Peyer's patch (tissue), 4 donors: ENCODE measurements at regions not wholly inside any gene's neighbourhood (a gene's known extent, or its start where the extent isn't known, plus 50 kb on each side); places are given as distances from the start of the nearest gene placed in this dataset.
"Not testable (repeated sequence)": the region's sequence is repeated elsewhere in the genome, so short reads cannot be mapped to it uniquely, and the experiment has no call there.

Experiments
- DNase-seq, 3 donors: peaks; one replicate each; pipeline ENCODE4 v3.0.0-alpha.2; 2017 to 2019
- H3K27ac ChIP-seq, 4 donors: fragments of 200-600 bp; sonication (generic); one replicate each; pipeline ENCODE4 v1.5.1; 2016 to 2019
- H3K27me3 ChIP-seq, 2 donors: fragments of 200-600 bp; sonication (generic); one replicate each; pipeline ENCODE4 v1.5.1; 2019
- H3K36me3 ChIP-seq, 3 donors: fragments of 200-600 bp; sonication (generic); one replicate each; pipeline ENCODE4 v1.5.1; 2016 to 2019
- H3K4me1 ChIP-seq, 4 donors: fragments of 200-600 bp; sonication (generic); one replicate each; pipeline ENCODE4 v1.5.1; 2016 to 2019
- H3K4me3 ChIP-seq, 4 donors: fragments of 200-600 bp; sonication (generic); 1 replicate in 3 of 4; 2 replicates in 1 of 4; pipeline ENCODE4 v1.5.1; 2016 to 2019; ENCODE audit warnings: mild to moderate bottlenecking in 1 of 4
- H3K9me3 ChIP-seq, 4 donors: fragments of 200-600 bp; sonication (generic); one replicate each; pipeline ENCODE4 v1.5.1; 2016 to 2019; ENCODE audit warnings: mild to moderate bottlenecking in 1 of 4
- CTCF ChIP-seq, 6 experiments: fragments of 450-650 bp in 4 of 6; fragments of 200-600 bp in 2 of 6; sonication (generic) in 1 of 6; IDR thresholded peaks; one replicate each; pipeline ENCODE4 v1.5.1; 2017 to 2019; ENCODE audit warnings: antibody characterized with exemption in 6 of 6, mild to moderate bottlenecking in 3 of 6, moderate library complexity in 1 of 6
- POLR2A ChIP-seq, 2 donors: fragments of 450-650 bp; IDR thresholded peaks; one replicate each; pipeline ENCODE4 v1.5.1; 2017; ENCODE audit warnings: antibody characterized with exemption in 2 of 2, mild to moderate bottlenecking in 2 of 2, moderate library complexity in 2 of 2

DNA sequence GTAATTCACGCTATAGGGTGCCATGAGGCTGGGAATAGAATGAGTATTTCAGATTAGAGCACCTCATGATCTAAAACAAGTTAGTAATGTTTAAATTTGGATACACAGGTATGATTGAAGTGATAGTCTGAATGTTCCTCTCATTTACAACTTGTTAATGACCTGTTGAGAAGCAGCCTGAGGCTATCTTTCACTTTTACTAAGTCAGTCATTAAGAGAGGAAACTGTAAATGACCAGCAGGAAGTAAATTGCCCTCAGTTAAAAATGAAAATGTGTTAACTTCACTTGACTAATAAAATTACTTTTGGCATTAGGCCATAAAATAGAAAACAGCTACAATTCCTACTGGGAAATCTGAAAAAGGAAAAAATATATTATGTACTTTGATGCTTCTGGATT is 1042.0 kb downstream of the DNAJB9 start:
- TF ChIP-seq POLR2A (IDR thresholded peaks at IDR 0.05), result no peak
- TF ChIP-seq CTCF (IDR thresholded peaks at IDR 0.05), result no peak
- Histone ChIP-seq H3K27me3 (no peaks in the 10 kb centered on the region), H3K4me3 (no peak overlapping the region)

GRCh38 chr7:109616551-109617069 is 1046.9 kb downstream of the DNAJB9 start:
- no peak for DNase-seq
- no peak for TF ChIP-seq CTCF (IDR thresholded peaks at IDR 0.05)
- TF ChIP-seq POLR2A (IDR thresholded peaks at IDR 0.05), result no peak
- H3K4me3 ChIP-seq, result no peak overlapping the region
- no peaks in the 10 kb centered on the region for H3K27me3 ChIP-seq
- no peaks in the 10 kb centered on the region for H3K9me3 ChIP-seq
- no peak overlapping the region for H3K27ac ChIP-seq
- H3K36me3 ChIP-seq, result no peaks in the 10 kb centered on the region
- no peaks in the 10 kb centered on the region for H3K4me1 ChIP-seq

More for the DNA sequence above, 1042.0 kb downstream of the DNAJB9 start:
- Histone ChIP-seq H3K27ac (no peak overlapping the region), H3K36me3 (no peaks in the 10 kb centered on the region), H3K4me1 (no peaks in the 10 kb centered on the region), H3K9me3 (no peaks in the 10 kb centered on the region)
- no peak for DNase-seq

DNA sequence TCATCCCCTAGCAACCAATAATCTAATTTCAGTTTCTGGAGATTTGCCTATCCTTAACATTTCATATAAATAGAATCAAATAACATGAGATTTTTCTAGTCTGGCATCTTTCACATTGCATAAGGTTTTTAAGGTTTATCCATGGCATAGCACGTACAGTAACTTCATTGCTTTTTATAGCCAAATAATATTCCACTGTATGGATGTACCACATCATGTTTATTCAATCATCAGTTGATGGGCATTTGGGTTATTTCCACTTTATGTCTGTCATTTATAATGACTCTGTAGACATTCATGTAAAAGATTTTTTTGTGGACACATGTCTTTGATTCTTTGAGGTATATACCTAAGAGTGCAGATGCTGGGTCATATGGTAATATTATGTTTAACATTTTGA is 1052.6 kb downstream of the DNAJB9 start:
- TF ChIP-seq CTCF (IDR thresholded peaks at IDR 0.05) (no peak), POLR2A (IDR thresholded peaks at IDR 0.05) (no peak)
- Histone ChIP-seq H3K9me3 (no peaks in the 10 kb centered on the region), H3K27me3 (no peaks in the 10 kb centered on the region)

GRCh38 chr7:109632890-109633289 is 1063.2 kb downstream of the DNAJB9 start:
- H3K27me3 ChIP-seq, H3K4me1 ChIP-seq, H3K9me3 ChIP-seq, H3K36me3 ChIP-seq, H3K4me3 ChIP-seq, DNase-seq, H3K27ac ChIP-seq: not testable (repeated sequence)

More for the DNA sequence above, 1052.6 kb downstream of the DNAJB9 start:
- no peaks in the 10 kb centered on the region for H3K36me3 ChIP-seq
- no peak overlapping the region for H3K27ac ChIP-seq
- DNase-seq, result no peak
- no peak overlapping the region for H3K4me3 ChIP-seq
- no peaks in the 10 kb centered on the region for H3K4me1 ChIP-seq

DNA sequence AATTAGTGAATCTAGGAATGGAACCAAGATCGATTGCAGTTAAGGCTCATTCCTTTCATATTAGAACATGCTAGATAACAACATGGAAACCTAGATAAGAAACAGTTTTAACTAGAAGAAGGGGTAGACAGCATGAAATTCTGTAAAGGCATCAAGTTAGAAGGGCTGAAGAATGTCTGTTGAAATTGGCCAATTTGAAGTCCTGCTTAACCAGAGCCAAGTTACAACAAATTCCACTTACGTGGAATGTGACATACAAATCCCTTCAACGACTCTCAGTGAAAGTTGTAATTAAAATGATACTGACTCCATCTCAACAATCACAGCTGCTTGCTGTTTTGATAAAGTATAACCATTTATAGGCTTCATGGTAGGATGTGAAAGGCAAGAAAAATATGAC is 1065.7 kb downstream of the DNAJB9 start:
- Histone ChIP-seq H3K27ac (no peak overlapping the region), H3K4me3 (no peak overlapping the region), H3K27me3 (no peaks in the 10 kb centered on the region), H3K9me3 (no peaks in the 10 kb centered on the region), H3K4me1 (no peaks in the 10 kb centered on the region), H3K36me3 (no peaks in the 10 kb centered on the region)
- no peak for DNase-seq
- TF ChIP-seq POLR2A (IDR thresholded peaks at IDR 0.05) (no peak), CTCF (IDR thresholded peaks at IDR 0.05) (no peak)

DNA sequence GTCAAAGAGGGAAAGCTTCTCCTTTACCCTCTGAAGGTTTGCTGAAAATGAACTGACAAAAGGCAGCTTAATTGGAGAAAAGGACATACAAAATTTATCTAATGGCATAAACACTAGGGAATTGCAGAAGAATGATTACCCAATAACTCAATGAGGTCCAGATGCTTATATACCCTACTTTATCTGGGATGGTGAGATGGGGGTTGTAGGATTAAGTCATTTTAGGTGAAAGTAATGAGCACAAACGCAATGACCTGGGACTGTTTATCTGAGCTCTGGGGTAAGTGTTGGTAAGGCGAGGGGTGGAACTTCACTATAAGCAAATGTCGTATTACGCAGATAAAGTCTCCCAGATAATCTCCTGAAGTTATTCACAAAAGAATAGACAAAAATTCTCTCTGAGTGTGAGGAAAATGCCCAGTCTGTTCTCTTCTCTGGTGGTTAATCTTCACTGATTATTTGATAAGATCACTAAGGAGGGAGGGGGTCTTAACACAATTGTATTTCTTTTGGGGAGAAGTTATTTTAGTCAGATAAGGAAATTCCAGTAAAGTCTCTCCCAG is 1067.8 kb downstream of the DNAJB9 start:
- no peaks in the 10 kb centered on the region for H3K9me3 ChIP-seq

More for the DNA sequence above, 1067.8 kb downstream of the DNAJB9 start:
- DNase-seq, result no peak
- no peaks in the 10 kb centered on the region for H3K27me3 ChIP-seq
- no peaks in the 10 kb centered on the region for H3K4me1 ChIP-seq
- no peak overlapping the region for H3K27ac ChIP-seq
- no peak for TF ChIP-seq CTCF (IDR thresholded peaks at IDR 0.05)
- TF ChIP-seq POLR2A (IDR thresholded peaks at IDR 0.05), result no peak
- H3K36me3 ChIP-seq, result no peaks in the 10 kb centered on the region
- H3K4me3 ChIP-seq, result no peak overlapping the region
